GM12878 (cell line): ENCODE measurements at regions not wholly inside any gene's neighbourhood (a gene's known extent, or its start where the extent isn't known, plus 50 kb on each side); places are given as distances from the start of the nearest gene placed in this dataset.

Experiments used
- ATAC-seq: fragments of 200-7000 bp; cut with Tn5 transposase; 3 replicates; pipeline ENCODE4 v1.9.1; 2020; ENCODE audit warnings: mild to moderate bottlenecking, moderate library complexity
- BruUV-seq: library from RNA; stranded (reverse); fragments of 400-500 nt; replicated peaks from 2 replicates; lab custom pipeline; 2021; lab: Mats Ljungman, UMichigan
- CTCF ChIA-PET: fragments of 300-600 bp; sonication (Branson Sonifier 250); formaldehyde crosslinking; extraction: SDS; loops from one replicate; lab custom pipeline; 2021; ENCODE audit warnings: inconsistent platforms; lab: Yijun Ruan, JAX
- POLR2A ChIA-PET: fragments of 350-600 bp; formaldehyde crosslinking; extraction: SDS; loops from one replicate; lab custom pipeline; 2021; ENCODE audit warnings: inconsistent platforms; lab: Charles Lee
- RAD21 ChIA-PET: fragments of 300-600 bp; sonication (Branson Sonifier 250); formaldehyde crosslinking; loops from one replicate; lab custom pipeline; 2023; ENCODE audit warnings: antibody characterized with exemption; ENCODE audit not compliant: unreplicated experiment; lab: Charles Lee
- SMC1A ChIA-PET: fragments of 300-600 bp; sonication (Branson Sonifier 250); formaldehyde crosslinking; loops from one replicate; lab custom pipeline; 2023; ENCODE audit not compliant: unreplicated experiment, uncharacterized antibody; lab: Charles Lee
- DNase-seq: peaks from one replicate; pipeline ENCODE4 v3.0.0-alpha.2; 2011; ENCODE audit warnings: low read depth, low spot score
- FAIRE-seq: peaks from 3 replicates; lab custom pipeline; 2011; peaks lifted over from hg19 to GRCh38; lab: Jason Lieb, UNC
- H2AFZ ChIP-seq: 2 replicates; pipeline ENCODE4 v1.6.0; 2011; ENCODE audit warnings: low read depth, low read length, control low read depth; ENCODE audit not compliant: control insufficient read depth
- H3K27ac ChIP-seq: 2 replicates; pipeline ENCODE4 v1.5.1; 2011; ENCODE audit warnings: control low read depth; ENCODE audit not compliant: control insufficient read depth, insufficient read depth
- H3K27me3 ChIP-seq, 2 experiments: replicated peaks in 1 of 2; 2 replicates each; pipeline versions ENCODE4 v1.6.0 to v1.6.1; 2011; ENCODE audit warnings: low read length in 1 of 2; ENCODE audit not compliant: control insufficient read depth in 2 of 2, insufficient read depth in 2 of 2
- H3K36me3 ChIP-seq, 2 experiments: 2 replicates each; pipeline ENCODE4 v1.5.1; 2011; ENCODE audit warnings: low read length in 1 of 2; ENCODE audit not compliant: control insufficient read depth in 2 of 2, insufficient read depth in 2 of 2
- H3K4me1 ChIP-seq: 2 replicates; pipeline ENCODE4 v1.6.1; 2011; ENCODE audit warnings: mild to moderate bottlenecking, low read length, moderate library complexity, mixed read lengths; ENCODE audit not compliant: control insufficient read depth, insufficient read depth
- H3K4me2 ChIP-seq: 2 replicates; pipeline ENCODE4 v1.6.0; 2011; ENCODE audit warnings: control low read depth; ENCODE audit not compliant: control insufficient read depth, insufficient read depth
- H3K4me3 ChIP-seq: fragments of 200-600 bp; sonication (generic); 2 replicates; pipeline ENCODE4 v1.5.1; 2016
- H3K79me2 ChIP-seq: 2 replicates; pipeline ENCODE4 v1.6.0; 2011; ENCODE audit warnings: low read length; ENCODE audit not compliant: control insufficient read depth, insufficient read depth
- H3K9ac ChIP-seq: 2 replicates; pipeline ENCODE4 v1.8.0; 2011; ENCODE audit warnings: low read length, control low read depth, mixed read lengths; ENCODE audit not compliant: control insufficient read depth, insufficient read depth
- H3K9me3 ChIP-seq: replicated peaks from 3 replicates; pipeline ENCODE4 v1.5.1; 2011; ENCODE audit warnings: mild to moderate bottlenecking, low read length; ENCODE audit not compliant: control insufficient read depth, insufficient read depth
- H4K20me1 ChIP-seq: 2 replicates; pipeline ENCODE4 v1.6.0; 2011; ENCODE audit not compliant: control insufficient read depth, insufficient read depth
- BCL11A ChIP-seq: IDR thresholded peaks from 2 replicates; pipeline ENCODE4 v1.6.1; 2011; ENCODE audit warnings: low read depth, low read length
- FOXK2 ChIP-seq: fragments of 450-650 bp; IDR thresholded peaks from 2 replicates; pipeline ENCODE4 v1.6.1; 2017; ENCODE audit warnings: mild to moderate bottlenecking, moderate library complexity
- RUNX3 ChIP-seq: IDR thresholded peaks from 2 replicates; pipeline ENCODE4 v1.6.1; 2012; ENCODE audit warnings: low read length, inconsistent platforms
- STAT1 ChIP-seq: fragments of 450-650 bp; conservative IDR thresholded peaks from 2 replicates; pipeline ENCODE4 v1.6.1; 2014; ENCODE audit warnings: antibody characterized with exemption, mild to moderate bottlenecking
- ZNF274 ChIP-seq: IDR thresholded peaks from one replicate; pipeline ENCODE4 v1.8.0; 2011; ENCODE audit not compliant: insufficient read length, insufficient read depth
- WGBS: methylation state at CpG from one replicate; pipeline ENCODE4 v1.1.6; 2016; ENCODE audit warnings: low lambda C conversion rate; ENCODE audit not compliant: insufficient replicate concordance, insufficient coverage; ENCODE audit errors: missing lambda C conversion rate; 5-methylcytosine and 5-hydroxymethylcytosine counted together
- in situ Hi-C: fragments of 300-500 bp; cut with MboI; formaldehyde crosslinking; loops from 9 replicates; pipeline ENCODE4 v1.14.3; 2018; ENCODE audit warnings: mixed read lengths
- intact Hi-C: fragments of 100-400 bp; cut with micrococcal nuclease; formaldehyde crosslinking; loops from one replicate; pipeline ENCODE4 v1.14.2; 2022; ENCODE audit not compliant: unreplicated experiment
- TF ChIP-seq, protein P1 (sequence below): fragments of 450-650 bp; IDR thresholded peaks from 2 replicates; pipeline ENCODE4 v1.6.1; 2016; ENCODE audit warnings: mild to moderate bottlenecking

DNA sequence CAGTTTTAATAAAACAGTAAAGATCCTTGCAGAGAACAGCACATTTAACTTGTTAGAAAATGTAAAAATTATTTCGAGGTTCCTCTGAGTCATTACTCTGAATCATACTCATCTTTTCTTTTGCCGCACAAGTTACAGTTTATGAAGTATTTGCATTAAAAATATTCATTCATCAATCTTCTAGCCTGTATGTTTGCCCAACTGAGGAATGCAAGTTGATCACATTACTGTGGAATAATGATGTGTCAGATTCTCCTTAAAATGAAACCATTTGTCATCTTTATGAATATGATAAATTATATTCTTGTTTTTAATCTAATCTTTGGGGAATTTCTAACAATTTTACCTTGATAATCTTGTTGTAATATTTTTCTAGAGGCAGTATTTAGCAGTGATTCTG is 340.4 kb upstream of the OPRM1 start (continued):
- TF ChIP-seq, protein P1, sequence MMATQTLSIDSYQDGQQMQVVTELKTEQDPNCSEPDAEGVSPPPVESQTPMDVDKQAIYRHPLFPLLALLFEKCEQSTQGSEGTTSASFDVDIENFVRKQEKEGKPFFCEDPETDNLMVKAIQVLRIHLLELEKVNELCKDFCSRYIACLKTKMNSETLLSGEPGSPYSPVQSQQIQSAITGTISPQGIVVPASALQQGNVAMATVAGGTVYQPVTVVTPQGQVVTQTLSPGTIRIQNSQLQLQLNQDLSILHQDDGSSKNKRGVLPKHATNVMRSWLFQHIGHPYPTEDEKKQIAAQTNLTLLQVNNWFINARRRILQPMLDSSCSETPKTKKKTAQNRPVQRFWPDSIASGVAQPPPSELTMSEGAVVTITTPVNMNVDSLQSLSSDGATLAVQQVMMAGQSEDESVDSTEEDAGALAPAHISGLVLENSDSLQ: no peak
- no peak for TF ChIP-seq BCL11A

DNA sequence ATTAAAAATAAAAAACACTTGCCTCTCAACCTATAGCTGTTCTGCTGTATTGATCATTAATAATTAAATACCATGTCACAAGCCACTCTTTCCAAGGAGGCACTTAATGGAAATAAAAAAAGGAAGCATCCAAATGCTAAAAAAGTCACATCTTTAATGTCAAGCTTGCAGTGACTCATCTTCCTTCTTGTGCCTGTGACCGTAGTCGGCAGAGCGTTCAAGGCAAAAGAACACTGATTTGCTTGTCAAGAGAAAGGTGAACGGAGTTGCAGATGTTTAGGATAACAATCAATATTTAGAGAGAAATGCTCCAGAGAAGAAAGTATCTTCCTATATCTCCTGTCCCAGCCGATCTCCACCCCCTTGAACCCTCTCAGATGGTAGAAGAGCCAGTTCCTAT is 341.0 kb upstream of the OPRM1 start:
- no peak overlapping the region for H3K4me3 ChIP-seq
- H2AFZ ChIP-seq: no peak overlapping the region
- no peak for ATAC-seq
- no peak overlapping the region for H3K9ac ChIP-seq
- H3K27ac ChIP-seq: no peak overlapping the region
- H3K9me3 ChIP-seq: no peaks in the 10 kb centered on the region
- CTCF ChIA-PET: no interaction called here
- RAD21 ChIA-PET: no interaction called here
- SMC1A ChIA-PET: interaction anchor here (1.6 kb wide), 1 partner anchor 10 kb away, joined by 3 read pairs; no protein-coding TSS in a partner anchor
- H3K27me3 ChIP-seq: no peaks in the 10 kb centered on the region
- H3K4me2 ChIP-seq: no peak overlapping the region
- WGBS: 69% methylated on average over 5 of the region's 5 CpGs
- H3K36me3 ChIP-seq: no peaks in the 10 kb centered on the region
- no peaks in the 10 kb centered on the region for H4K20me1 ChIP-seq
- no peaks in the 10 kb centered on the region for H3K79me2 ChIP-seq
- DNase-seq: no peak
- FAIRE-seq: no peak
- in situ Hi-C loops (no loop called here), intact Hi-C loops (no loop called here)
- no peak for TF ChIP-seq RUNX3
- POLR2A ChIA-PET: no interaction called here
- H3K4me1 ChIP-seq: no peaks in the 10 kb centered on the region
- no TSS peak for BruUV-seq

DNA sequence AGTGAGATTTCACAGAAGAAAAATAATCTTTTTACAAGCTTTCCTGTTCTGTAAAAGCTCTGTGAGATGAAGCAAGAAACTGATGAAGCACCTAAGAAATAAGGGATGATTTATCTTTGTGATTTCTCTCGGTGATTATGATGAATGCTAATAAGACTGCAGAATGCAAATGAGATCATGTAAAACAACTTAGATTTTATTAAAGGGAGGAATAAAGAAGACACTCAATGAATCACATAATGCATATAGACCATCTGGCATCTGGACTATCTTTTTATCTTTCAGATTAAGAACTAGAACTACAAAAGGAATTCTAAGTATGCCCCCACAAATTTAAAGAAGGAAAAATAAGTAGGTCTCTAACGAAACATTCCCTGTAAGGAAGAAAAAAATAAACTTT is 361.5 kb upstream of the OPRM1 start:
- in situ Hi-C loops: no loop called here
- intact Hi-C loops: no loop called here
- SMC1A ChIA-PET: no interaction called here

More for the DNA sequence above, 361.5 kb upstream of the OPRM1 start:
- Histone ChIP-seq H3K4me3 (no peak overlapping the region), H4K20me1 (no peaks in the 10 kb centered on the region), H3K36me3 (no peaks in the 10 kb centered on the region), H3K9me3 (no peaks in the 10 kb centered on the region), H3K4me2 (no peak overlapping the region), H3K79me2 (no peaks in the 10 kb centered on the region)
- TF ChIP-seq FOXK2 (no peak), STAT1 (no peak), ZNF274 (no peak)
- TF ChIP-seq, all 136 proteins: peak for 0
- ChIA-PET CTCF (no interaction called here), POLR2A (no interaction called here), RAD21 (no interaction called here)
- Histone ChIP-seq H3K4me1 (no peaks in the 10 kb centered on the region), H3K27ac (no peak overlapping the region), H2AFZ (no peak overlapping the region), H3K9ac (no peak overlapping the region), H3K27me3 (no peaks in the 10 kb centered on the region)
- DNase-seq (no peak), FAIRE-seq (no peak), ATAC-seq (no peak)
- no TSS peak for BruUV-seq
- 2% methylated on average over 2 of the region's 2 CpGs for WGBS
